ENCODE measurements at regions not wholly inside any gene's neighbourhood (a gene's known extent, or its start where the extent isn't known, plus 50 kb on each side); places are given as distances from the start of the nearest gene placed in this dataset.
"Not testable (repeated sequence)": the region's sequence is repeated elsewhere in the genome, so short reads cannot be mapped to it uniquely, and the experiment has no call there.

DNA sequence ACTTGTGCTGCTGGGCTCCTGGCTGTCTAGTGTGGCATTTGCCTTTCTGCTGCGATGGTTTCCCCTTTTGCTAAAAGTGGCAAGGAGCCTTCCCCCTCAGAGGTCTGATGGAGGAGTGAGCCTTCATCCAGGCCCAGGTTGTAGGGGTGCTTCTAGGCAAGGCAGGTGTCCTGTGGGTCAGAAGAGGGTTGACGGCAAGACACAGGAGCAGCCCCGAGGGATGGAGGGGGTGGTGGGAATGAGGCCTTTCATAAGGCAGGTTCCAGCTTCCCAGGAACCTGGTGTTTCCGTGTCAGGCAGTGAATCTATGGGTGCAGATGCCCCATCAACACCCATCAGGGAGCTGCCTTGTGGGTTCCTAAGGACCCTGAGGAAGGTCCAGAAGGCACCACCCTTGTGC, 63.0 kb upstream of the TAMM41 start:
- Histone ChIP-seq H3K27me3 (no peaks in the 10 kb centered on the region), H3K4me3 (no peak overlapping the region), H3K4me1 (no peaks in the 10 kb centered on the region), H3K9me3 (no peaks in the 10 kb centered on the region), H3K36me3 (no peaks in the 10 kb centered on the region), H3K27ac (no peak overlapping the region)
- DNase-seq (ENCODE audit: low spot score in 2 of 2), result no peak
- intact Hi-C loops (cut with DNase I), result no loop called here
- TF ChIP-seq, protein P1, sequence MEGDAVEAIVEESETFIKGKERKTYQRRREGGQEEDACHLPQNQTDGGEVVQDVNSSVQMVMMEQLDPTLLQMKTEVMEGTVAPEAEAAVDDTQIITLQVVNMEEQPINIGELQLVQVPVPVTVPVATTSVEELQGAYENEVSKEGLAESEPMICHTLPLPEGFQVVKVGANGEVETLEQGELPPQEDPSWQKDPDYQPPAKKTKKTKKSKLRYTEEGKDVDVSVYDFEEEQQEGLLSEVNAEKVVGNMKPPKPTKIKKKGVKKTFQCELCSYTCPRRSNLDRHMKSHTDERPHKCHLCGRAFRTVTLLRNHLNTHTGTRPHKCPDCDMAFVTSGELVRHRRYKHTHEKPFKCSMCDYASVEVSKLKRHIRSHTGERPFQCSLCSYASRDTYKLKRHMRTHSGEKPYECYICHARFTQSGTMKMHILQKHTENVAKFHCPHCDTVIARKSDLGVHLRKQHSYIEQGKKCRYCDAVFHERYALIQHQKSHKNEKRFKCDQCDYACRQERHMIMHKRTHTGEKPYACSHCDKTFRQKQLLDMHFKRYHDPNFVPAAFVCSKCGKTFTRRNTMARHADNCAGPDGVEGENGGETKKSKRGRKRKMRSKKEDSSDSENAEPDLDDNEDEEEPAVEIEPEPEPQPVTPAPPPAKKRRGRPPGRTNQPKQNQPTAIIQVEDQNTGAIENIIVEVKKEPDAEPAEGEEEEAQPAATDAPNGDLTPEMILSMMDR (IDR thresholded peaks at IDR 0.05), result no peak

DNA sequence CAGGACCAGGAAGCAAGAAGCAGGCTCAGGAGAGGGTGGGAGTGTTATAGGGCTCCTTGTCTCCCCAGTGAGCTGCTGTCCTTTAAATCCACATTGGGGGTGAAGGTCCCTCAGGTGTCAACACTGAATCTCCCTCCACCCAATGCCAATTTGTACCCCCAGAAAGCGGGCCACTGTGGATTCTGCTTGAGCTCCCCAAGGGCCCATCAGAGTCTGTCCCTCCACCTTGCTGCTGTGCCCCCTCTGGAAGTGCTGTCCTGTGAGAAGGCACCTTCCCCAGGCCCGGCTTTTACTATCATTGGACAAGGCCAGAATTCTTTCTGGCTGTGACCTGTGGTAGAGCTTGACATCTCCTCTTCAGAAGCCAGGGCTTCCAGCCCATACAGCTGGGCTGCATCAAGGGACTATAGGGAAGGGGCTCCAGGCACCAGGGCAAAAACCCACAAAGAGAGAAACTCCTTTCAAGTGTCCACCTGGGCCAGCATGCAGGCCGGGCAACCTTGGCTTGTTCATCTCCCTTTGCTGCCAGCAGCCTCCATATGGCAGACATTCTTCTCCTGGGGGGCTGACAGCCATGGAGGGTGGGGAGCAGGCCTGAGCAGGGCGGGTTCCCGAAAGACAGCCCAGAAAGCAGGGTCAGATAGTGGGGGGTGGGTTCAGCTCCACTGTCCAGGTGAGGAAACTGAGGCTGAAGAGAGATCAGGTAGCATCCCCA, 63.7 kb upstream of the TAMM41 start:
- H3K27me3 ChIP-seq; H3K9me3 ChIP-seq; DNase-seq (ENCODE audit: low spot score in 2 of 2); H3K4me1 ChIP-seq; H3K36me3 ChIP-seq; H3K4me3 ChIP-seq; H3K27ac ChIP-seq; intact Hi-C loops (cut with DNase I): not testable (repeated sequence)

DNA sequence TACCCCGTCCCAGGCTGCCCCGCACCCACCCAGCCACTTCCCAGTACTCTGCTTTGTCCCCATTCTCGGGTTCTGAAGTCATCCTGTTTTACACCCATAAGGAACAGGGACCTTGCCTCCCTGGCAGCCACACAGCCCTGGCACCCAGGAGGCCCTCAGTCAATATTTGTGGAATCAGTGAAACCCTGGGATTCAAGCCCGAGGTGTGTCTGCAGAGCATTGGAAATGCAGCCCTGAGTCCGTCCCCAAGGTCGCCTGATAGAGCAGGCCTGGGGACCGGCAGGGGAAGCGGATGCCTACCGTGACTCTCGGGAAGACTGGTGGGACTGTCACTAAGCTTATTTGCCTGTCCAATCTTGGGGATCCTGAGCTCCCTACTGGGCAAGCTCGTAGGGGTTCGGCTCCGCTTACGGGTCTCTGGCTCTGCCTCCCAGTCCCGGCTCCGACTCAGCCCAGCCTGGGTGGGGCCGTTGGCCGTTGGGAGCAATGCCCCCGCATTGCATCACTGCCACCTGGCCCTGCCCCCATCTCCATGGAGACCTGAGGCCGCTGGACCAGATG, 64.4 kb upstream of the TAMM41 start:
- DNase-seq (ENCODE audit: low spot score in 2 of 2), result no peak
- no peaks in the 10 kb centered on the region for H3K36me3 ChIP-seq
- H3K27ac ChIP-seq, result no peak overlapping the region
- TF ChIP-seq, protein P1 (IDR thresholded peaks at IDR 0.05), result no peak
- H3K9me3 ChIP-seq, result no peaks in the 10 kb centered on the region
- H3K27me3 ChIP-seq, result no peaks in the 10 kb centered on the region
- intact Hi-C loops (cut with DNase I), result no loop called here
- no peak overlapping the region for H3K4me3 ChIP-seq
- no peaks in the 10 kb centered on the region for H3K4me1 ChIP-seq

DNA sequence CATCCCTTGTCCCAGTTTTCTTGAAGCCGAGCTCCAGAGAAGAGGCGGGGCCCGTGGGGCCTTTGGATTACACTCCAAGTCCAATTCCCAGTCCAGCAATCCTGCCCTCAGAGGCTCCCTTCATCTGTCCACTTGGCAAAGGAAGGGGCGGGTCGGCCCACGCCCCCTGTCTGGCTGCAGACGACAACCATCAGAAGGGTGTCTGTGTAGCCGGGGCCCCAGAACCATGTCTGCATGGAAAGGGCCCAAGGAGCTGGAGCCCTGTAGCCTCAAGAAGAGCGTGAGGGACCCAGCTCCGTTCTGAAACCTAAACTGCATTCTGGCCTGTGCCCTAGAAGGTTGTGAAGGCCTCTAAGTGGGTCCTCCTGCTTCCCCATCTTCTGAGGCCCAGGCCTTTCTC, 65.2 kb upstream of the TAMM41 start:
- intact Hi-C loops (cut with DNase I); DNase-seq (ENCODE audit: low spot score in 2 of 2); H3K36me3 ChIP-seq; H3K27ac ChIP-seq; H3K4me3 ChIP-seq; H3K9me3 ChIP-seq; H3K4me1 ChIP-seq; H3K27me3 ChIP-seq: not testable (repeated sequence)

DNA sequence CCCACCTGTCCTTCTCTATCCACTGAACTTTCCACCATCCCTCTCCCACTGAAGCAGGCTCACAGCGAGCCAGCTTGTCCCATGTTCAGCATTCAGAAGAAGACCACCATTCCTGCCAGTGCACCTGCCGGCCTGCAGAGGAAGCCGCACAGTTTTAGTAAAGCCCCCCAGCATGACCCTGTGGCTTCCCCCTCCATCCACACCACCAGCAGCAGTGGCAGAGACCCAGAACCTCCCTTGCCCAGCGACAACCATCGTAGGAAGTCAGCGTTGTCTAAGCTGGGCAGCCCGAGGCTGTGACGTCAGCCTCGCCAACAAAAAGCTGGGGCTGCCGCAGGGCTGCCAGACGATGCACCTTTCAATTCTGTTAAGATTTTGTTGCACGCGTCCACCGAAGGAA, 66.6 kb upstream of the TAMM41 start:
- H3K36me3 ChIP-seq, result no peaks in the 10 kb centered on the region
- no peak for DNase-seq (ENCODE audit: low spot score in 2 of 2)
- H3K4me1 ChIP-seq, result no peaks in the 10 kb centered on the region
- intact Hi-C loops (cut with DNase I), result no loop called here
- no peaks in the 10 kb centered on the region for H3K27me3 ChIP-seq
- H3K4me3 ChIP-seq, result no peak overlapping the region
- no peaks in the 10 kb centered on the region for H3K9me3 ChIP-seq
- H3K27ac ChIP-seq, result no peak overlapping the region
- TF ChIP-seq, protein P1 (IDR thresholded peaks at IDR 0.05), result no peak

DNA sequence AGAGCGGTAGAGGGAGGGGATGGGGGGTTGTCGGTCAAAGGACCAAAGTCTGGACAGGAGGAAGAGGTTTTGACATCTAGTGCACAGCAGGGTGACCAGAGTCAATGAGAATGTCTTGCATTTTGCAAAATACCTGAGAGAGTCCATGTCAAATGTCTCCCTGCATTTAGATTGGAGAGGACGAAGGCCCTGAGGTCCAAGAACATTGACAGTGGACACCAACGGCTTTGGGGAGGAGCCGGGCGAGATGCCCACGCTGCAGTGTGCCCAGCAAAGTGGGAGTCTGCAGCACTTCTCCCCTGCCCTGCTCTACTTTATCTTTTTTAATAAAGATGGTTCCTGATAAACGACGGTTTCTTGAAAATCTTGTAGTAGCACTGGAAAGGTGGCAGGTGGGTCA, 67.4 kb upstream of the TAMM41 start:
- intact Hi-C loops (cut with DNase I), result no loop called here
- H3K9me3 ChIP-seq, result no peaks in the 10 kb centered on the region

More for the DNA sequence above, 67.4 kb upstream of the TAMM41 start:
- H3K27ac ChIP-seq, result no peak overlapping the region
- DNase-seq (ENCODE audit: low spot score in 2 of 2), result no peak
- TF ChIP-seq, protein P1 (IDR thresholded peaks at IDR 0.05), result no peak
- H3K4me3 ChIP-seq, result no peak overlapping the region
- no peaks in the 10 kb centered on the region for H3K36me3 ChIP-seq
- H3K4me1 ChIP-seq, result no peaks in the 10 kb centered on the region
- H3K27me3 ChIP-seq, result no peaks in the 10 kb centered on the region

Data from ascending aorta (tissue), 2 donors.